ENCODE measurements at regions not wholly inside any gene's neighbourhood (a gene's known extent, or its start where the extent isn't known, plus 50 kb on each side); places are given as distances from the start of the nearest gene placed in this dataset.

DNA sequence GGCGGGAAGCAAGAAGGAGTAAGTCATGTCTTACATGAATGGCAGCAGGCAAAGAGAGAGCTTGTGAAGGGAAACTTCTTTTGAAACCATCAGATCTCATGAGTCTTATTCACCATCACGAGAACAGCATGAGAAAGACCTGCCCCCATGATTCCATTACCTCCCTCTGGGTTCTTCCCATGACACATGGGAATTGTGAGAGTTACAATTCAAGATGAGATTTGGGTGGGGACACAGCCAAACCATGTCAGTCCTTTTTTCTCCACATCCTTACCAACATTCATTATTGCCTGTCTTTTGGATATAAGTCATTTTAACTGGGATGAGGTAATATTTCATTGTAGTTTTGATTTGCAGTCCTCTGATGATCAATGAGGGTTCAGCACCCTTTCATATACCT is 81.0 kb downstream of the DIRAS3 start:
- Mint-ChIP-seq H3K4me3 (0 out of 2 replicates have a peak overlapping the region, but pooled peaks have one; percentile 79), H3K27me3 (ENCODE audit: insufficient read depth) (no peaks in the 10 kb centered on the region), H3K9me3 (peaks cover 10% of the 10 kb centered on the region), H3K27ac (peak overlapping the region; percentile 76), H3K36me3 (ENCODE audit: low read depth) (peaks cover 18% of the 10 kb centered on the region), H3K4me1 (ENCODE audit: low read depth) (peaks cover 33% of the 10 kb centered on the region)
- no peak for DNase-seq
- TF ChIP-seq, protein P1, sequence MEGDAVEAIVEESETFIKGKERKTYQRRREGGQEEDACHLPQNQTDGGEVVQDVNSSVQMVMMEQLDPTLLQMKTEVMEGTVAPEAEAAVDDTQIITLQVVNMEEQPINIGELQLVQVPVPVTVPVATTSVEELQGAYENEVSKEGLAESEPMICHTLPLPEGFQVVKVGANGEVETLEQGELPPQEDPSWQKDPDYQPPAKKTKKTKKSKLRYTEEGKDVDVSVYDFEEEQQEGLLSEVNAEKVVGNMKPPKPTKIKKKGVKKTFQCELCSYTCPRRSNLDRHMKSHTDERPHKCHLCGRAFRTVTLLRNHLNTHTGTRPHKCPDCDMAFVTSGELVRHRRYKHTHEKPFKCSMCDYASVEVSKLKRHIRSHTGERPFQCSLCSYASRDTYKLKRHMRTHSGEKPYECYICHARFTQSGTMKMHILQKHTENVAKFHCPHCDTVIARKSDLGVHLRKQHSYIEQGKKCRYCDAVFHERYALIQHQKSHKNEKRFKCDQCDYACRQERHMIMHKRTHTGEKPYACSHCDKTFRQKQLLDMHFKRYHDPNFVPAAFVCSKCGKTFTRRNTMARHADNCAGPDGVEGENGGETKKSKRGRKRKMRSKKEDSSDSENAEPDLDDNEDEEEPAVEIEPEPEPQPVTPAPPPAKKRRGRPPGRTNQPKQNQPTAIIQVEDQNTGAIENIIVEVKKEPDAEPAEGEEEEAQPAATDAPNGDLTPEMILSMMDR (IDR thresholded peaks at IDR 0.05): no peak

DNA sequence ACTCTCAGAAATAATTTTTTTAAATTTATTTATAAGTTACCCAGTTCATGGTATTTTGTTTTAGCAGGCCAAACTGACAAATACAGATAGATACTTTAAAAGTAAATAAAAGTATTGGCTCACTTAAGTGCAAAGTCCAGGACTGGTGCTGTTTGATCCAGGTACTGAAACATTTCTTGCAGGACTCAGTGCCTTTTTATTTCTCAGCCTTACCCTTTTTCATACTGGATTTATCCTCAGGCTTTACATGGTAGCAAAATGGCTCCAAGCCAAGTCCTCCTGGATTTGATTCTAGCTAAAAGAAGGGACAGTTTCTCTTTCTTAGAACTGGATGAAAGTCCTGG is 83.8 kb downstream of the DIRAS3 start:
- TF ChIP-seq, protein P1 (IDR thresholded peaks at IDR 0.05): no peak
- H3K9me3 Mint-ChIP-seq: peaks cover 27% of the 10 kb centered on the region

DNA sequence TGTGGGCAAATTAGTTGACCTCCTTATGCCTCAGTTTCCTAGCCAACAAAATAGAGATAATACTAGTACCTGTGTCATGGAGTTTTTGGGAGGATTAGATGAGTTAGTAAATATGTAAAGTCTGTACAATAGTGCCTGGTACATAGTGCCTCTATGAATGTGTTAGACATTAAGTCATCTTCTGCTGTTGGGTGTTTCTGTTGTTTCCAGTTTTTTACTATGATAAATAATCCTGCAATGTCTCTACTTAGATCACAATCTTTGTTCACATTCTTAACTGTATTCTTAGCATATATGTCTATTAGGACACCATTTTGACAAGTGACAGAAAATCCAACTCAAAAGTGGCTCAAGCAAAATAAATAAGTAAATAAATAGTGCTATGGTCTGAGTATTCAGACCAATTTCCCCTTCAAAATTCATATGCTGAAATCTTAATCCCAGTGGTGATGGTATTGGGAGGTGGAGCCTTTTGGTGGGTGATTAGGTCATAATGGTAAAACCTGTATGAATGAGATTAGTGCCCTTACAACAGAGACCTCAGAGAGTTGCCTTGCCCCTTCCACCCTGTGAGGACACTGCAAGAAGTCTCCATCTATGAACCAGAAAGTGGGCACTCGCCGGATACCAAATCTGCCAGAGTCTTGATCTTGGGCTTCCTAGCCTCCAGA is 84.3 kb downstream of the DIRAS3 start:
- peaks cover 27% of the 10 kb centered on the region for H3K9me3 Mint-ChIP-seq
- no peaks in the 10 kb centered on the region; the same call in none of the 2 replicates for H3K27me3 Mint-ChIP-seq (ENCODE audit: insufficient read depth)
- H3K27ac Mint-ChIP-seq: no peak overlapping the region
- no peak for DNase-seq
- TF ChIP-seq, protein P1 (IDR thresholded peaks at IDR 0.05): no peak
- H3K4me3 Mint-ChIP-seq: no peak overlapping the region
- peaks cover 21% of the 10 kb centered on the region; the same call in 1 of the 2 replicates for H3K4me1 Mint-ChIP-seq (ENCODE audit: low read depth)
- peaks cover 36% of the 10 kb centered on the region for H3K36me3 Mint-ChIP-seq (ENCODE audit: low read depth)

More for the DNA sequence above, 83.8 kb downstream of the DIRAS3 start:
- Mint-ChIP-seq H3K36me3 (ENCODE audit: low read depth) (peaks cover 36% of the 10 kb centered on the region), H3K4me3 (no peak overlapping the region), H3K4me1 (ENCODE audit: low read depth) (peaks cover 21% of the 10 kb centered on the region; the same call in 1 of the 2 replicates), H3K27ac (no peak overlapping the region), H3K27me3 (ENCODE audit: insufficient read depth) (no peaks in the 10 kb centered on the region; the same call in none of the 2 replicates)
- DNase-seq: no peak

DNA sequence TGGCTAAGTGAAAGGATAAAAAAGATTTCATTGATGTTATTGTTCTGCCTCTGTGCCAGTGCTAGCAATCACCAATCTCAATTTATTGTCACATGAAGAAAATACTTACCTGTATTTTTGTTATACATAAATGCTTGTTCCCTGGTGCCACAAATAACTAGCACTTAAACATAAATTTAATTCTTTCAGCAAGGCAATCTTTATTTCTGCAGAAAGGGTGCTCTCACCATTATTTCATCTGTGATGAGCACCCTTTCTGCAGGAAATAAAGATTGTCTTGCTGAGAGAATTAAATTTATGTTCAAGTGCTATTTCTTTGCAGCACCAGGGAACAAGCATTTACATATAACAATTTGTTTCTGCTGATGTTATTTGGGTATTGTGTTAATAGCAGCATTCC is 87.2 kb downstream of the DIRAS3 start:
- peaks cover 2% of the 10 kb centered on the region for H3K27me3 Mint-ChIP-seq (ENCODE audit: insufficient read depth)
- DNase-seq: no peak
- H3K4me1 Mint-ChIP-seq (ENCODE audit: low read depth): peaks cover 21% of the 10 kb centered on the region; the same call in 1 of the 2 replicates
- no peak overlapping the region for H3K4me3 Mint-ChIP-seq
- peaks cover 27% of the 10 kb centered on the region for H3K36me3 Mint-ChIP-seq (ENCODE audit: low read depth)
- peaks cover 27% of the 10 kb centered on the region for H3K9me3 Mint-ChIP-seq
- TF ChIP-seq, protein P1 (IDR thresholded peaks at IDR 0.05): no peak
- H3K27ac Mint-ChIP-seq: no peak overlapping the region

DNA sequence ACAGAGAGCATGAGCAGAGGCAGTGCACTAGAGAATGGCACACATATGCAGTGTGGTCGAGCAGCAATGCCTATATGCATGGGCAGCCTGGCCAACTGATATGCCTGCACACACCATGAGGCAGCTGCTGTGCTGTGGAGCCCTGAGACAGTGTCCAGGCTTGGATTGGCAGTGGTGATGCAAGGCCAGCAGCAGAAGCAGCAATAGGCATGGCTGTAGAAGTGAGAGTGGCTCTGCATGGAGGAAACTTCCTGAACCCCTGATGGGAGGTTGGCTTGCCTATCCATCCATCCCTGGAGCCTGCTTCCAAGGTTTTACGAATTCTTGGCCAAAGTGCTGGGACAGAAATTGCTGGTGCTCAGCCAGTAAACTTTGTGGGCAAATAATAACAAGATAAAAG is 89.7 kb downstream of the DIRAS3 start:
- TF ChIP-seq, protein P1 (IDR thresholded peaks at IDR 0.05): no peak
- DNase-seq: no peak
- peaks cover 19% of the 10 kb centered on the region for H3K4me1 Mint-ChIP-seq (ENCODE audit: low read depth)
- H3K36me3 Mint-ChIP-seq (ENCODE audit: low read depth): peaks cover 27% of the 10 kb centered on the region
- H3K9me3 Mint-ChIP-seq: peaks cover 27% of the 10 kb centered on the region
- H3K27ac Mint-ChIP-seq: no peak overlapping the region
- H3K27me3 Mint-ChIP-seq (ENCODE audit: insufficient read depth): peaks cover 2% of the 10 kb centered on the region
- H3K4me3 Mint-ChIP-seq: no peak overlapping the region
